ENCODE measurements at regions not wholly inside any gene's neighbourhood (a gene's known extent, or its start where the extent isn't known, plus 50 kb on each side); places are given as distances from the start of the nearest gene placed in this dataset.

DNA sequence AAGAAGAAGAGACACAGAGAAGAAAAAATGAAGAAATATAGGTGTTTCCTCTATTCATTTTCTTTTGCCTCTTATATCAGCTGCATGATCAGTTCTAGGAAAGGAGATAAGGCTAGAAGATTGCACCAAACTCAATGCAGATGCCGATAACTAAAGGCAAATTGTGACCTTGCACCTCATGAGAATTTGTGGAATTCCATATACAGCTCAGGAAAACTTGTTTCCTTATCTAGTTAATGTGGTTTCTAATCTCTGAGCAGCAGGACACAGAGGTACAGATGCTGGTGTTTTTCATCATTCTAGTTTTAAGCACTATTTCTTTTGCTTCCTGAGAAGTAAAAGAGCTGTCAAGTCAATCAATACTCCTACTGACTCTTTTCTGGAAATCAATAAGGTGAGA lies 104.6 kb upstream of the NWD2 start:
- WGBS (ENCODE audit: insufficient coverage), result no CpG with 5 or more reads among the region's 1 CpG
- DNase-seq, result no peak
- H3K79me2 ChIP-seq (ENCODE audit: insufficient read depth, low read length), result no peaks in the 10 kb centered on the region
- no peak overlapping the region for H3K4me2 ChIP-seq (replicated peaks; ENCODE audit: extremely low read depth, low read length, poor library complexity, severe bottlenecking)
- H3K27ac ChIP-seq (ENCODE audit: low read depth in 1 of 2, low read length in 2 of 2), result no peak overlapping the region
- H3K27me3 ChIP-seq (ENCODE audit: control insufficient read depth in 2 of 2, insufficient read depth in 2 of 2, low read length in 2 of 2), result no peaks in the 10 kb centered on the region
- no peaks in the 10 kb centered on the region for H3K4me1 ChIP-seq (ENCODE audit: control insufficient read depth in 1 of 2, insufficient read depth in 2 of 2, low read length in 2 of 2)
- Mint-ChIP-seq H3K9me3 (peaks cover 0 to 6% (median 2%) of the 10 kb centered on the region in 7 donors), H3K27me3 (ENCODE audit: low read depth in 3 of 3) (no peaks in the 10 kb centered on the region), H3K4me3 (no peak overlapping the region), H3K27ac (no peak overlapping the region), H3K36me3 (no peaks in the 10 kb centered on the region), H3K4me1 (no peaks in the 10 kb centered on the region)
- H3K9ac ChIP-seq (ENCODE audit: insufficient read depth, low read length, poor library complexity, severe bottlenecking), result no peak overlapping the region
- no peaks in the 10 kb centered on the region for H4K20me1 ChIP-seq (ENCODE audit: insufficient read depth, low read length)
- TF ChIP-seq, protein P1, sequence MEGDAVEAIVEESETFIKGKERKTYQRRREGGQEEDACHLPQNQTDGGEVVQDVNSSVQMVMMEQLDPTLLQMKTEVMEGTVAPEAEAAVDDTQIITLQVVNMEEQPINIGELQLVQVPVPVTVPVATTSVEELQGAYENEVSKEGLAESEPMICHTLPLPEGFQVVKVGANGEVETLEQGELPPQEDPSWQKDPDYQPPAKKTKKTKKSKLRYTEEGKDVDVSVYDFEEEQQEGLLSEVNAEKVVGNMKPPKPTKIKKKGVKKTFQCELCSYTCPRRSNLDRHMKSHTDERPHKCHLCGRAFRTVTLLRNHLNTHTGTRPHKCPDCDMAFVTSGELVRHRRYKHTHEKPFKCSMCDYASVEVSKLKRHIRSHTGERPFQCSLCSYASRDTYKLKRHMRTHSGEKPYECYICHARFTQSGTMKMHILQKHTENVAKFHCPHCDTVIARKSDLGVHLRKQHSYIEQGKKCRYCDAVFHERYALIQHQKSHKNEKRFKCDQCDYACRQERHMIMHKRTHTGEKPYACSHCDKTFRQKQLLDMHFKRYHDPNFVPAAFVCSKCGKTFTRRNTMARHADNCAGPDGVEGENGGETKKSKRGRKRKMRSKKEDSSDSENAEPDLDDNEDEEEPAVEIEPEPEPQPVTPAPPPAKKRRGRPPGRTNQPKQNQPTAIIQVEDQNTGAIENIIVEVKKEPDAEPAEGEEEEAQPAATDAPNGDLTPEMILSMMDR (IDR thresholded peaks at IDR 0.05), result no peak
- no peak overlapping the region for H3K4me3 ChIP-seq (replicated peaks in 1 of 3; ENCODE audit: low read depth in 2 of 3, low read length in 3 of 3)
- intact Hi-C loops (cut with micrococcal nuclease), result no loop called here
- H3K36me3 ChIP-seq (replicated peaks in 1 of 2; ENCODE audit: control insufficient read depth in 1 of 2, insufficient read depth in 2 of 2, low read length in 2 of 2), result no peaks in the 10 kb centered on the region
- H2AFZ ChIP-seq (ENCODE audit: insufficient read depth, low read depth, low read length, poor library complexity, severe bottlenecking), result no peak overlapping the region
- H3K9me3 ChIP-seq (replicated peaks in 1 of 2; ENCODE audit: control insufficient read depth in 1 of 2, insufficient read depth in 1 of 2, low read length in 2 of 2), result no peaks in the 10 kb centered on the region

GRCh38 chr4:37146260-37146659 lies 98.3 kb upstream of the NWD2 start:
- peaks cover 4 to 18% of the 10 kb centered on the region in 2 donors for H3K9me3 ChIP-seq (replicated peaks in 1 of 2; ENCODE audit: control insufficient read depth in 1 of 2, insufficient read depth in 1 of 2, low read length in 2 of 2)
- H3K36me3 ChIP-seq (replicated peaks in 1 of 2; ENCODE audit: control insufficient read depth in 1 of 2, insufficient read depth in 2 of 2, low read length in 2 of 2), result no peaks in the 10 kb centered on the region
- H3K4me3 ChIP-seq (replicated peaks in 1 of 3; ENCODE audit: low read depth in 2 of 3, low read length in 3 of 3), result no peak overlapping the region
- H3K79me2 ChIP-seq (ENCODE audit: insufficient read depth, low read length), result no peaks in the 10 kb centered on the region
- Mint-ChIP-seq H3K4me3 (no peak overlapping the region), H3K27me3 (ENCODE audit: low read depth in 3 of 3) (no peaks in the 10 kb centered on the region), H3K9me3 (peaks cover 2 to 19% (median 11%) of the 10 kb centered on the region in 7 donors), H3K36me3 (no peaks in the 10 kb centered on the region), H3K4me1 (no peaks in the 10 kb centered on the region), H3K27ac (no peak overlapping the region)
- no peak overlapping the region for H2AFZ ChIP-seq (ENCODE audit: insufficient read depth, low read depth, low read length, poor library complexity, severe bottlenecking)
- no peak for DNase-seq
- H3K9ac ChIP-seq (ENCODE audit: insufficient read depth, low read length, poor library complexity, severe bottlenecking), result no peak overlapping the region
- H3K4me2 ChIP-seq (replicated peaks; ENCODE audit: extremely low read depth, low read length, poor library complexity, severe bottlenecking), result no peak overlapping the region
- H3K27me3 ChIP-seq (ENCODE audit: control insufficient read depth in 2 of 2, insufficient read depth in 2 of 2, low read length in 2 of 2), result no peaks in the 10 kb centered on the region
- intact Hi-C loops (cut with micrococcal nuclease), result no loop called here
- TF ChIP-seq, protein P1 (IDR thresholded peaks at IDR 0.05), result no peak
- WGBS (ENCODE audit: insufficient coverage), result 82% methylated on average over 2 of the region's 2 CpGs
- H4K20me1 ChIP-seq (ENCODE audit: insufficient read depth, low read length), result no peaks in the 10 kb centered on the region
- H3K4me1 ChIP-seq (ENCODE audit: control insufficient read depth in 1 of 2, insufficient read depth in 2 of 2, low read length in 2 of 2), result no peaks in the 10 kb centered on the region
- H3K27ac ChIP-seq (ENCODE audit: low read depth in 1 of 2, low read length in 2 of 2), result no peak overlapping the region
